NCI-H2171 (cell line): ENCODE measurements at regions not wholly inside any gene's neighbourhood (a gene's known extent, or its start where the extent isn't known, plus 50 kb on each side); places are given as distances from the start of the nearest gene placed in this dataset.

ENCODE experiments used
- DNase-seq: peaks from one replicate; lab custom pipeline; 2025; lab: John Stamatoyannopoulos, UW

- no peak for DNase-seq
These were observed 50.3 kb downstream of the UTRN start for GRCh38 chr6:144335311-144335861.

- no peak for DNase-seq
These were observed 50.8 kb downstream of the UTRN start for GRCh38 chr6:144335914-144336313.

DNA sequence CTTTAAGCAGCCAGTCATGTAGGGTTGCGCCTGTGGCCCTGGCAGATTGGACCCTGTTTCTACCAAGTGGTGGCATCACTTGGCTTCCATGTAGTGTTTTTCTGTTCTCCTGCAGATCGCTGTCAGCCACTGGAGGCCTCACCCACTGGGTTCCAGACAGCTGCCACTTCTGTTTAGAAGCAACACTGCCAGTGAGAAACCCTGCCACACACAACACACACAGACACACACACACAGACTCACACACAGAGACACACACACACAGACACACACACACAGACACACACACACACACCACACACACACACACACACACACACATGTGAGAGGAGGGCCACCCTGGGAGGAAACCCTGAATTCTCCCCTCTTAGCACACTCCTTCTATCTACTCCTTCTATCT, 51.8 kb downstream of the UTRN start:
- DNase-seq = no peak

GRCh38 chr6:144338474-144338873, 53.3 kb downstream of the UTRN start:
- DNase-seq = no peak

- no peak for DNase-seq
These were observed 54.0 kb downstream of the UTRN start for GRCh38 chr6:144338951-144339700.

DNA sequence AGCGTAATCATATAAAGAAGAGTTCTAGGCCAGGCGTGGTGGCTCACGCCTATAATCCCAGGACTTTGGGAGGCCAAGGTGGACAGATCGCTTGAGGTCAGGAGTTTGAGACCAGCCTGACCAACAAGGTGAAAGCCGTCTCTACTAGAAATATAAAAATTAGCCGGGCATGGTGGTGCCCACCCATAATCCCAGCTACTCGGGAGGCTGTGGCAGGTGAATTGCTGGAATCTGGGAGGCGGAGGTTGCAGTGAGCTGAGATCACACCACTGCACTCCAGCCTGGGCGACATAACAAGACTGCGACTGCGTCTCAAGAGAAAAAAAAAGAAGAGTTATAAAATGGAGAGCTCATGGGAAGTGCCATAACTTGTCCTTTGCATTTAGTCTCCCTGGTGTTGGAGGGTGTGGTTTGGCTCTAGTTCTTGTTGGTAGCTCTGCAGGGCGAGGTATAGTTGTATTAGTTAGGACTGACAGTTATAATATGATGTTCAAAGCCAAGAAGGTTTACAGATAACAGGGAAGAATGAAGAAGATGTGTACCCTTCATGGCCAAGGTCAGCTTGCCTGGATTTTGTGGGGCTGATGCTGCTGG, 54.8 kb downstream of the UTRN start:
- no peak for DNase-seq

DNA sequence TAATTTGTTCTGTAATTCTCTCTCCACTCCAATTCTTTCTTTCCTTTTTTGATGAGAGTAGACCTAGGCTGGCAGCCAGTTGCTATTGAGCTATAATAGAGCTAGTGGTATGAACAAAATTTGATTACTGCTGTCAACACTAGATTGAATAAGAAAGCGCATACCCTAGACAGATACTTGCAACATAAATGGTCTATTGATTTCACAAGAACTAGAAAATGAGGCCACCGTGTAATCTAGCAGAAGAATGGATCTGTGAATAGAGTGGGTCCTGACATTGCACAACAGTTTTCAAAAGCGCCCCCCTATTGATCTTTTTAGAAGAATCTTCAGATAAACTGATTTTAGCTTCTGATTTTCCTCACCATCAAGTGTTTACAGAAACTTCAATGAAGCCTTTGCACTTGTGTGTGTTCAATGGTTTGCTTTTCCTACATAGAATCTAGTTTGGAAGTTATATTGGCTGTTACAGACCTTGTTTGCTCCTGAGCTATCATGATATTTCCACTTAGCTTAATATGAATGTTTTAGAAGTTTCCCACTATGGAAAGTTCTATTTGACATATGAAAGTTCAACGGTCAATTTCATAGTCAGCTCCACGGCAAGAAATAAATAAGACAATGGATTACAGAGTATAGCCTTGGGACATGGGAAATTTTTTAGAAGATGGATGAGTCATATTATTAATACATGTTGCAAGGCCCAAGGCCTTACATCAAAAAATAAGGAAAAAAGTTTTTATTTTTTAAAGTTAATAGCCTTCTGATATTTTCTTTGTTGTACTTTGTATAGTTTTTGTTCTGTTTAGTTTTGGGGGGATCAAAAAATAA, 55.6 kb downstream of the UTRN start:
- DNase-seq = no peak

GRCh38 chr6:144341831-144342527, 56.8 kb downstream of the UTRN start:
- no peak for DNase-seq

DNA sequence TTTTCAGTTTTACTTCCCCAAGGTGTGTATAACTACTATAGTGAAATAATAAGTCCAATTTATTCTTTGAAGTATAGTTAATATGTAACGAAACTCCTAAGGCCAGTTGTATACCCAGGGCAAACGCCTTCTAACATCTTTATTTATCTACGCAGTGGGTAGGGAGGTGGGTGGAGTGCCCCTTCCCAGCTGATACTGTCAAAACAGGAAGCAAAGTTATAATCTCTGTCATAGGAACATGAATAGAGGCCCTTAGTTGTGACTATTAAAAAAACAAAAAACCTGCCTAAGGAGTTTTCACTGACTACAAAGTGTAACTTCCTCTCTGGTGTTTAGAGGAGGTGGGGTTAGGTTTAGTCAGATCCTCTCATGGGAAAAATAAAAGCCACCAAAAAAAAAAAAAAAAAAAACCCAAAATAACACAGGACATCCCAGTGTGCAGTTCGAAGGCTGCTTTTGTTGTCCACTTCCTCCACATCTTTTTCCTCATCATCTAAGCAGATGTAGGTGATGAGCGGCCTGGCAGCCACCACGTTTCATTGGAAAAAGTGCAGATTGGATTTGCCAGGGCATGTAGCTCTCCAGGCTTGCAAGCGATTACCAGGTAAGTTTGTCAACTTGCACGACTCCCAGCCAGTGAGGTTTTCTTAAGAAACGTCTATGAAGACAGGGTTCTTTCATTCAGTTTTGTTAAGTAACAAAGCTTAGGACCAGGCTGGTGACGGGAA, 58.7 kb downstream of the UTRN start:
- no peak for DNase-seq

- DNase-seq = no peak
These were observed 59.5 kb downstream of the UTRN start for GRCh38 chr6:144344646-144345045.

- DNase-seq = no peak
These were observed 60.3 kb downstream of the UTRN start for GRCh38 chr6:144345451-144345850.

- DNase-seq = no peak
These were observed 61.7 kb downstream of the UTRN start for GRCh38 chr6:144346719-144347447.

DNA sequence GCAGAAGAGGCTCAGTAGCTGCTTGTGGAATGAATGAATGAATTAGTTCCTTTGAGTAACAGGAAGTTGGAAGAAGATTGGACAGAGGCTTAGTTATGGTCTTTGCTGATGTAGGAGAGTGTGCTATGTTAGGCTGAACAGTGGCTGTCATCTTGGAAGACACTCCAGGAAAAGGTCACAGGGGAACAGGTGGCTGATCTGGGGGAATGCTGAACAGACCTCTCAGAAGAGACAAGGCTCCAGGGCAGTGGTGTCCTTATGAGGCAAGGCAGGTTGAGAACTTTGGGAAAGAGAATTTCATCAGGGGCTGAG, 62.3 kb downstream of the UTRN start:
- DNase-seq = no peak

DNA sequence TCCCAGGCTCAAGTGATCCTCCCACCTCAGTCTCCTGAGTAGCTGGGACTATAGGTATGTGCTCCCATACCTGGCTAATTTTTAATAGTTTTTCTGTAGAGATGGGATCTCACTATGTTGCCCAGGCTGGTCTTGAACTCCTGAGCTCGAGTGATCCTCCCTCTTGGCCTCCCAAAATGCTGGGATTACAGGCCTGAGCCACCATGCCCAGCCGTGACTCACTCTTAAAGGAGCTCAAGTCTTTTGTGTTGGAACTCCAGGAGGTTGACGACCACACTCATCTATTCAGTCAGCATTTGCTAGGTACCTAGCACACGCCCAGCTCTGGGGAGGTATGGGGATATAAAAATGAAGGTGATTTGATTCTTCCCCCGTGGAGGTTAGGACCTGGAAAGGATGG, 62.8 kb downstream of the UTRN start:
- no peak for DNase-seq

- DNase-seq = no peak
These were observed 64.8 kb downstream of the UTRN start for GRCh38 chr6:144349690-144350527.

DNA sequence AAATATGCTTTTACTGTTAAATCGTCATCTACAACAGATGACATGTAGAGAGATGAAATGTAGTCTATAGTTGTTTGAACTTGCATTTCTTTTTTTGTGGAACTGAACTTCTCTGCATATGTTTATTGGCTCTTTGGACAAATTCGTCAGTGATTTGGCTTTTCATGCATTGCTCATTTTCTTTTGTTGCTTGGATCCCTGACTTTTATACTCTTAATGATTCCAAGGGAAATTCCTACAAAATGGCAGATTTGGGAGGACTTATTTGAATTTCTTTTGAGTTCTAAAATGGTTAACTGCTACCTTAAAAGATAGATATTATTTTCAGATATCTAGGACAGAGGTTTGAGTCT, 65.4 kb downstream of the UTRN start:
- DNase-seq = no peak

DNA sequence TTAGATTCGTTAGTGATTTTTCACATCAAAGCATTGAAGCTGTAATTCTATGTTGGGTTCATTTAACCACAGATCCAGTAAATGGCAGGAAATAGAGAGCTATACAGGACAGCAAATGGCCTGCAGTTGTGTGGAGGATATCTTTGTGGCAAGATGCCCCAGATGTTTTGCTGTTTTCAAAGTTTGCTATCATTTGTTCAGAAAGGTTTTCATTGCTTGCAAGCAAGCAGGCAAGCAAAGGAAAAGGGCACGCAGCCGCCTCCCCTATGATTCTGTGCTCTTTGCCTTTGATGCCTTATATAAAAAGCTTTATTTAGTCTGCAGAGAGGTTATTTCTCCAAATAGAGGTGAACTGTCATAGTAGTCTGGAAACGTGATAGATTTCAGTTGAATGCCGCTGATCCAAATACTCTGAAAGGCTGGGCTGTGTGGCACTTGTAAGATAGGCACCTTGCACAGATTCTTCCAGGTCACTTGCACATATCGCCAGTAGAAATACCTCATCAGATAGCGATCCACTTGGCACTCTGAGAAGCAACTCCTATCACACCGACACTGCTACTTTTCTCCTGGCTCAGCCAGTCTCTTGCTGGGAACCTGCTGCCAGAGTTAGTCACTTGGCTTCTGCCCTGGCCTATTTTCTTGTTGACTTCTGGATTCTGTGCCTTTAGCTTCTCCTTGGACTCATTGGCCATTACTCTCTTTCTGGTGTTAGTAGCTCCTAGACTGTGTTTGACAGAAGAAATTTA, 66.4 kb downstream of the UTRN start:
- DNase-seq = no peak

DNA sequence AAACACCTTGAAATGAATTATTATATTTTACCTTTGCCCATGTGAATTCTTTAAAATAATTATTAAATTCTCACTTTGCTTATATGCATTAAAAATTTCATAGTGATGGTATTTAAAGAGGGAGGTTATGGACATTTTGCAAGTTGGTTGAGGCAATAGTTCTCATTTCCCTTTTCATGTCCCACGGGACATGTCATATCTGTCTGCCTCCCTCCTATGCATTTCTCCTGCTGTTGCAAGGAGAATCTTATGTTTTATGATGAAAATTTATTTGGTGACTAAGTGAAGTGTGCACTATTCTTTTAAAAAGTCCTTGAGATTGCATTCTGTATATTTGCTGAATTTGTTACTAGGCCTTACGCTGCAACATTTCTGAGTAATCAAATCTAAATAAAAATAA, 67.2 kb downstream of the UTRN start:
- DNase-seq = no peak

DNA sequence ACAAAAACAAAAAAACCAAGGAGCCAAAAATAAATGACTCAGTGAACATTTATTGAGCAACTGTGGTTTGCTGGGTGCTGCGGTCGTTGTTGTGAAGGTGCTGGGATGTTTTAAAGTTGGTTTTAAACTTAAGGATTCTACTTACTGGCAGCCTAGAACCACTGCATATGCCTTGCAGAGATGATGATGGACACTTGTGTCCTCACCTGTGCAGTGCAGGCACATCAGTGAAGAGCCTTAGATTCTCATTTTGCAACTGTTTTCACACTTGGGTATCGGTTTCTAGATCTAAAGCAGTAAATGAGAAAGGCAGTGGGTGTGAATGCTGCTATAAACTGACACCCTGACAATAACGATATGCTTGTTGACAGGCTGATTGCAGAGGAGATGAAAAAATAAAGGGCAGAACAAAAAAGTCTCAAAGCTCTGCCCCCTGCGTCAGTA, 68.8 kb downstream of the UTRN start:
- no peak for DNase-seq
